ENCODE measurements at regions not wholly inside any gene's neighbourhood (a gene's known extent, or its start where the extent isn't known, plus 50 kb on each side); places are given as distances from the start of the nearest gene placed in this dataset.
"Not testable (repeated sequence)": the region's sequence is repeated elsewhere in the genome, so short reads cannot be mapped to it uniquely, and the experiment has no call there.

- Histone ChIP-seq H2AFZ (ENCODE audit: low read length) (no peak overlapping the region), H3K4me2 (ENCODE audit: extremely low read depth, insufficient read depth, low read length) (no peak overlapping the region), H3K4me1 (ENCODE audit: control insufficient read depth, extremely low read depth, insufficient read depth, low read length) (no peaks in the 10 kb centered on the region), H4K20me1 (ENCODE audit: control insufficient read depth, extremely low read depth, insufficient read depth, low read length) (no peaks in the 10 kb centered on the region), H3K9me3 (ENCODE audit: control insufficient read depth, insufficient read depth, low read depth, low read length) (no peaks in the 10 kb centered on the region), H3K36me3 (ENCODE audit: control insufficient read depth, insufficient read depth, low read length) (no peaks in the 10 kb centered on the region), H3K4me3 (replicated peaks in 1 of 4; ENCODE audit: control extremely low read depth in 1 of 4, insufficient read depth in 1 of 4, low read depth in 3 of 4, low read length in 4 of 4) (no peak overlapping the region), H3K79me2 (ENCODE audit: control insufficient read depth, insufficient read depth, low read length) (no peaks in the 10 kb centered on the region), H3K27ac (ENCODE audit: insufficient read depth, low read length) (no peak overlapping the region), H3K9ac (ENCODE audit: insufficient read depth, low read length) (no peak overlapping the region), H3K27me3 (ENCODE audit: control insufficient read depth, insufficient read depth, low read length) (no peaks in the 10 kb centered on the region)
- TF ChIP-seq CTCF (conservative IDR thresholded peaks at IDR 0.05 in 1 of 2, IDR thresholded peaks at IDR 0.05 in 1 of 2; ENCODE audit: low read depth in 1 of 2, low read length in 2 of 2) (no peak), EZH2 (IDR thresholded peaks at IDR 0.05; ENCODE audit: low read length, missing control alignments) (no peak)
- DNase-seq (ENCODE audit: low read depth in 2 of 2) = no peak
These were observed 166.7 kb downstream of the ZNF621 start for GRCh38 chr3:40691452-40691861.

GRCh38 chr3:40695848-40696247 lies 171.1 kb downstream of the ZNF621 start:
- no peak overlapping the region for H3K4me2 ChIP-seq (ENCODE audit: extremely low read depth, insufficient read depth, low read length)
- H3K27me3 ChIP-seq (ENCODE audit: control insufficient read depth, insufficient read depth, low read length) = no peaks in the 10 kb centered on the region
- H3K9ac ChIP-seq (ENCODE audit: insufficient read depth, low read length) = no peak overlapping the region
- DNase-seq (ENCODE audit: low read depth in 2 of 2) = no peak
- no peak overlapping the region for H3K4me3 ChIP-seq (replicated peaks in 1 of 4; ENCODE audit: control extremely low read depth in 1 of 4, insufficient read depth in 1 of 4, low read depth in 3 of 4, low read length in 4 of 4)
- H3K36me3 ChIP-seq (ENCODE audit: control insufficient read depth, insufficient read depth, low read length) = no peaks in the 10 kb centered on the region
- no peak overlapping the region for H3K27ac ChIP-seq (ENCODE audit: insufficient read depth, low read length)
- no peaks in the 10 kb centered on the region for H3K4me1 ChIP-seq (ENCODE audit: control insufficient read depth, extremely low read depth, insufficient read depth, low read length)
- TF ChIP-seq CTCF (conservative IDR thresholded peaks at IDR 0.05 in 1 of 2, IDR thresholded peaks at IDR 0.05 in 1 of 2; ENCODE audit: low read depth in 1 of 2, low read length in 2 of 2) (no peak), EZH2 (IDR thresholded peaks at IDR 0.05; ENCODE audit: low read length, missing control alignments) (no peak)
- H3K9me3 ChIP-seq (ENCODE audit: control insufficient read depth, insufficient read depth, low read depth, low read length) = no peaks in the 10 kb centered on the region
- H2AFZ ChIP-seq (ENCODE audit: low read length) = no peak overlapping the region
- H3K79me2 ChIP-seq (ENCODE audit: control insufficient read depth, insufficient read depth, low read length) = no peaks in the 10 kb centered on the region
- no peaks in the 10 kb centered on the region for H4K20me1 ChIP-seq (ENCODE audit: control insufficient read depth, extremely low read depth, insufficient read depth, low read length)

GRCh38 chr3:40698611-40699010 lies 173.9 kb downstream of the ZNF621 start:
- not testable (repeated sequence) for H3K9ac ChIP-seq (ENCODE audit: insufficient read depth, low read length); H2AFZ ChIP-seq (ENCODE audit: low read length); H3K4me3 ChIP-seq (replicated peaks in 1 of 4; ENCODE audit: control extremely low read depth in 1 of 4, insufficient read depth in 1 of 4, low read depth in 3 of 4, low read length in 4 of 4); H3K79me2 ChIP-seq (ENCODE audit: control insufficient read depth, insufficient read depth, low read length); H3K4me1 ChIP-seq (ENCODE audit: control insufficient read depth, extremely low read depth, insufficient read depth, low read length); H3K27me3 ChIP-seq (ENCODE audit: control insufficient read depth, insufficient read depth, low read length); H3K36me3 ChIP-seq (ENCODE audit: control insufficient read depth, insufficient read depth, low read length); DNase-seq (ENCODE audit: low read depth in 2 of 2); H3K9me3 ChIP-seq (ENCODE audit: control insufficient read depth, insufficient read depth, low read depth, low read length); H3K4me2 ChIP-seq (ENCODE audit: extremely low read depth, insufficient read depth, low read length); H3K27ac ChIP-seq (ENCODE audit: insufficient read depth, low read length); H4K20me1 ChIP-seq (ENCODE audit: control insufficient read depth, extremely low read depth, insufficient read depth, low read length)

Measured in fibroblast of lung (primary cell).